HepG2 (cell line): ENCODE measurements at regions not wholly inside any gene's neighbourhood (a gene's known extent, or its start where the extent isn't known, plus 50 kb on each side); places are given as distances from the start of the nearest gene placed in this dataset.
A peak's percentile ranks its signal among the peaks of the same experiment; 100 is the strongest.

Source experiments
- ELF3 ChIP-seq: IDR thresholded peaks from 2 replicates; pipeline ENCODE4 v1.6.1; 2016; ENCODE audit warnings: missing genetic modification reagents, missing compliant biosample characterization
- ELK4 ChIP-seq: sonication (generic); formaldehyde crosslinking; IDR thresholded peaks from 2 replicates; pipeline ENCODE4 v1.9.0; 2021; ENCODE audit warnings: missing genetic modification reagents, borderline replicate concordance
- GATAD1 ChIP-seq: IDR thresholded peaks from 2 replicates; pipeline ENCODE4 v1.6.1; 2016; ENCODE audit warnings: missing genetic modification reagents, missing compliant biosample characterization
- GLI4 ChIP-seq: sonication (generic); formaldehyde crosslinking; IDR thresholded peaks from 2 replicates; pipeline ENCODE4 v1.5.1; 2020; ENCODE audit warnings: missing genetic modification reagents, mild to moderate bottlenecking, moderate library complexity, borderline replicate concordance
- HNRNPUL1 ChIP-seq: fragments of 200-400 bp; formaldehyde crosslinking; IDR thresholded peaks from 2 replicates; pipeline ENCODE4 v1.6.1; 2017; ENCODE audit warnings: low read depth, mild to moderate bottlenecking, low read length, moderate library complexity
- HOMEZ ChIP-seq: IDR thresholded peaks from 2 replicates; pipeline ENCODE4 v1.6.1; 2016; ENCODE audit warnings: low read depth
- KLF12 ChIP-seq: sonication (generic); formaldehyde crosslinking; IDR thresholded peaks from 2 replicates; pipeline ENCODE4 v1.4.0; 2020; ENCODE audit warnings: missing genetic modification reagents, borderline replicate concordance
- NAIF1 ChIP-seq: sonication (generic); formaldehyde crosslinking; IDR thresholded peaks from 2 replicates; pipeline ENCODE4 v1.5.0; 2020; ENCODE audit warnings: mild to moderate bottlenecking, missing genetic modification reagents, borderline replicate concordance
- NFATC3 ChIP-seq: sonication (generic); formaldehyde crosslinking; IDR thresholded peaks from 2 replicates; pipeline ENCODE4 v1.5.1; 2020; ENCODE audit warnings: mild to moderate bottlenecking, missing genetic modification reagents
- NR3C1 ChIP-seq: sonication (generic); formaldehyde crosslinking; IDR thresholded peaks from 2 replicates; pipeline ENCODE4 v1.4.0; 2020; ENCODE audit warnings: missing genetic modification reagents
- POGZ ChIP-seq: sonication (generic); formaldehyde crosslinking; IDR thresholded peaks from 2 replicates; pipeline ENCODE4 v1.4.0; 2020; ENCODE audit warnings: mild to moderate bottlenecking, missing genetic modification reagents
- ZMAT3 ChIP-seq: sonication (generic); formaldehyde crosslinking; conservative IDR thresholded peaks from 2 replicates; pipeline ENCODE4 v1.7.0; 2021; ENCODE audit warnings: missing genetic modification reagents
- ZNF24 ChIP-seq: fragments of 450-650 bp; IDR thresholded peaks from 2 replicates; pipeline ENCODE4 v1.6.1; 2017; ENCODE audit warnings: antibody characterized with exemption, mild to moderate bottlenecking
- ZNF337 ChIP-seq: sonication (generic); formaldehyde crosslinking; IDR thresholded peaks from 2 replicates; pipeline ENCODE4 v1.5.1; 2020; ENCODE audit warnings: missing genetic modification reagents, low read depth, mild to moderate bottlenecking, borderline replicate concordance
- ZNF414 ChIP-seq: sonication (generic); formaldehyde crosslinking; IDR thresholded peaks from 2 replicates; pipeline ENCODE4 v1.5.0; 2020; ENCODE audit warnings: missing genetic modification reagents
- ZNF672 ChIP-seq: sonication (generic); formaldehyde crosslinking; IDR thresholded peaks from 2 replicates; pipeline ENCODE4 v1.8.1; 2022; ENCODE audit warnings: missing genetic modification reagents
- ZNF687 ChIP-seq: sonication (generic); formaldehyde crosslinking; IDR thresholded peaks from 2 replicates; pipeline ENCODE4 v1.5.1; 2020; ENCODE audit warnings: mild to moderate bottlenecking, missing genetic modification reagents, moderate library complexity
- ZNF703 ChIP-seq: sonication (generic); formaldehyde crosslinking; IDR thresholded peaks from 2 replicates; pipeline ENCODE4 v1.5.1; 2020; ENCODE audit warnings: missing genetic modification reagents, mild to moderate bottlenecking, moderate library complexity, borderline replicate concordance
- ZNF768 ChIP-seq: sonication (generic); formaldehyde crosslinking; IDR thresholded peaks from 2 replicates; pipeline ENCODE4 v1.4.0; 2020; ENCODE audit warnings: missing genetic modification reagents

- peak; percentile 99 for TF ChIP-seq ZNF687 (CRISPR knock-in tag)
- no peak for TF ChIP-seq ELK4 (CRISPR knock-in tag)
- TF ChIP-seq HOMEZ (CRISPR knock-in tag), result peak; percentile 94
- TF ChIP-seq ZNF672 (CRISPR knock-in tag), result no peak
- TF ChIP-seq ZNF768 (CRISPR knock-in tag), result peak; percentile 11; the same call in 1 of the 2 replicates
- TF ChIP-seq NAIF1 (CRISPR knock-in tag), result no peak
- TF ChIP-seq ZNF414 (CRISPR knock-in tag), result peak; percentile 61; the same call in 1 of the 2 replicates
- TF ChIP-seq GATAD1 (CRISPR knock-in tag), result peak; percentile 55; the same call in 1 of the 2 replicates
- TF ChIP-seq ZNF24, result no peak
- no peak for TF ChIP-seq NR3C1 (CRISPR knock-in tag)
- TF ChIP-seq NFATC3, result no peak
- TF ChIP-seq ZMAT3 (CRISPR knock-in tag), result peak; percentile 76
- peak; percentile 36; the same call in 1 of the 2 replicates for TF ChIP-seq KLF12 (CRISPR knock-in tag)
- TF ChIP-seq ZNF703 (CRISPR knock-in tag), result no peak
- TF ChIP-seq GLI4 (CRISPR knock-in tag), result no peak
- peak; percentile 73; the same call in 1 of the 2 replicates for TF ChIP-seq ELF3
- TF ChIP-seq HNRNPUL1, result no peak
- TF ChIP-seq POGZ (CRISPR knock-in tag), result peak; percentile 84
- no peak for TF ChIP-seq ZNF337 (CRISPR knock-in tag)
Observed at GRCh38 chr17:72422505-72423285, 301.9 kb downstream of the SOX9 start (continued).
